ENCODE measurements at regions not wholly inside any gene's neighbourhood (a gene's known extent, or its start where the extent isn't known, plus 50 kb on each side); places are given as distances from the start of the nearest gene placed in this dataset.

- Histone ChIP-seq H3F3A (ENCODE audit: insufficient read depth, low read length) (no peaks in the 10 kb centered on the region), H4K20me1 (ENCODE audit: insufficient read depth, low read length) (no peaks in the 10 kb centered on the region), H3K4me1 (ENCODE audit: low read length) (no peaks in the 10 kb centered on the region), H3K9me3 (replicated peaks; ENCODE audit: insufficient read depth, low read length) (no peaks in the 10 kb centered on the region), H2AFZ (ENCODE audit: low read length) (no peak overlapping the region), H3K9me2 (replicated peaks; ENCODE audit: insufficient read depth, low read length) (no peaks in the 10 kb centered on the region), H3K4me3 (ENCODE audit: low read length) (no peak overlapping the region), H3K9ac (ENCODE audit: low read length) (no peak overlapping the region), H3K36me3 (replicated peaks; ENCODE audit: insufficient read depth, low read length) (no peaks in the 10 kb centered on the region), H3K79me2 (ENCODE audit: low read length) (no peaks in the 10 kb centered on the region), H3K27ac (ENCODE audit: low read length) (no peak overlapping the region), H3K4me2 (ENCODE audit: low read depth, low read length) (no peak overlapping the region), H3K27me3 (replicated peaks; ENCODE audit: insufficient read depth, low read length) (no peaks in the 10 kb centered on the region)
- TF ChIP-seq EZH2 (optimal IDR thresholded peaks at IDR 0.05; ENCODE audit: low read depth, low read length) (no peak), EZH2phosphoT487 (IDR thresholded peaks at IDR 0.05; ENCODE audit: low read length) (no peak)
- TF ChIP-seq, protein P1, sequence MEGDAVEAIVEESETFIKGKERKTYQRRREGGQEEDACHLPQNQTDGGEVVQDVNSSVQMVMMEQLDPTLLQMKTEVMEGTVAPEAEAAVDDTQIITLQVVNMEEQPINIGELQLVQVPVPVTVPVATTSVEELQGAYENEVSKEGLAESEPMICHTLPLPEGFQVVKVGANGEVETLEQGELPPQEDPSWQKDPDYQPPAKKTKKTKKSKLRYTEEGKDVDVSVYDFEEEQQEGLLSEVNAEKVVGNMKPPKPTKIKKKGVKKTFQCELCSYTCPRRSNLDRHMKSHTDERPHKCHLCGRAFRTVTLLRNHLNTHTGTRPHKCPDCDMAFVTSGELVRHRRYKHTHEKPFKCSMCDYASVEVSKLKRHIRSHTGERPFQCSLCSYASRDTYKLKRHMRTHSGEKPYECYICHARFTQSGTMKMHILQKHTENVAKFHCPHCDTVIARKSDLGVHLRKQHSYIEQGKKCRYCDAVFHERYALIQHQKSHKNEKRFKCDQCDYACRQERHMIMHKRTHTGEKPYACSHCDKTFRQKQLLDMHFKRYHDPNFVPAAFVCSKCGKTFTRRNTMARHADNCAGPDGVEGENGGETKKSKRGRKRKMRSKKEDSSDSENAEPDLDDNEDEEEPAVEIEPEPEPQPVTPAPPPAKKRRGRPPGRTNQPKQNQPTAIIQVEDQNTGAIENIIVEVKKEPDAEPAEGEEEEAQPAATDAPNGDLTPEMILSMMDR (IDR thresholded peaks at IDR 0.05; ENCODE audit: low read length) = no peak
- no peak for DNase-seq
Measured at GRCh38 chr2:81436256-81436655, 1131.7 kb upstream of the LRRTM1 start.

GRCh38 chr2:81412681-81413080 lies 1108.1 kb upstream of the LRRTM1 start:
- no peak overlapping the region for H3K9ac ChIP-seq (ENCODE audit: low read length)
- H3F3A ChIP-seq (ENCODE audit: insufficient read depth, low read length) = no peaks in the 10 kb centered on the region
- H3K4me2 ChIP-seq (ENCODE audit: low read depth, low read length) = no peak overlapping the region
- no peak overlapping the region for H2AFZ ChIP-seq (ENCODE audit: low read length)
- H3K79me2 ChIP-seq (ENCODE audit: low read length) = no peaks in the 10 kb centered on the region
- TF ChIP-seq EZH2 (optimal IDR thresholded peaks at IDR 0.05; ENCODE audit: low read depth, low read length) = no peak
- TF ChIP-seq, protein P1 (IDR thresholded peaks at IDR 0.05; ENCODE audit: low read length) = no peak
- TF ChIP-seq EZH2phosphoT487 (IDR thresholded peaks at IDR 0.05; ENCODE audit: low read length) = no peak
- H3K4me1 ChIP-seq (ENCODE audit: low read length) = no peaks in the 10 kb centered on the region
- no peak overlapping the region for H3K4me3 ChIP-seq (ENCODE audit: low read length)
- no peaks in the 10 kb centered on the region for H3K36me3 ChIP-seq (replicated peaks; ENCODE audit: insufficient read depth, low read length)
- DNase-seq = no peak
- H3K27me3 ChIP-seq (replicated peaks; ENCODE audit: insufficient read depth, low read length) = no peaks in the 10 kb centered on the region
- no peaks in the 10 kb centered on the region for H3K9me2 ChIP-seq (replicated peaks; ENCODE audit: insufficient read depth, low read length)
- H3K9me3 ChIP-seq (replicated peaks; ENCODE audit: insufficient read depth, low read length) = no peaks in the 10 kb centered on the region
- no peak overlapping the region for H3K27ac ChIP-seq (ENCODE audit: low read length)
- H4K20me1 ChIP-seq (ENCODE audit: insufficient read depth, low read length) = no peaks in the 10 kb centered on the region

DNA sequence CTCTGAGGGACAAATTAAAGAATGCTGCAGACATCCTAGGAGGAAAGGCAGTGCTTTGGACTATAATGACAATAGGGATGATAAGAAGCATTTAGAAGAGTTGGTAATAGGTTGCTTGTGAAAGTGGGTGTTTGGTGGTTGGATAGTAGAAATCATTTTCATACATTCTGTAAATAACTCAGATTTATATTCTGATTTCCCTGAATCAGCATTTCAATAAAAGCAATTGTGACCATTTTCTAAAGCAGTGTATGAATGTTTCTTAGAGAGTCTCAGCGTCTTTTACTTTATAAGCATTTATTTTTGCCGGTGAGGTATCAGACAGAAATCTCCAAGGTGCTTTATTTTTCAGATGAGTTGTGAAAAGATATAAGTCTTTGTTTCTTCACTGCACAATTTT lies 1099.0 kb upstream of the LRRTM1 start:
- H3K9me3 ChIP-seq (replicated peaks; ENCODE audit: insufficient read depth, low read length) = no peaks in the 10 kb centered on the region
- no peak overlapping the region for H3K9ac ChIP-seq (ENCODE audit: low read length)
- H4K20me1 ChIP-seq (ENCODE audit: insufficient read depth, low read length) = no peaks in the 10 kb centered on the region
- no peak overlapping the region for H3K27ac ChIP-seq (ENCODE audit: low read length)
- no peak overlapping the region for H3K4me3 ChIP-seq (ENCODE audit: low read length)
- no peaks in the 10 kb centered on the region for H3K27me3 ChIP-seq (replicated peaks; ENCODE audit: insufficient read depth, low read length)
- no peaks in the 10 kb centered on the region for H3F3A ChIP-seq (ENCODE audit: insufficient read depth, low read length)
- H3K36me3 ChIP-seq (replicated peaks; ENCODE audit: insufficient read depth, low read length) = no peaks in the 10 kb centered on the region
- no peaks in the 10 kb centered on the region for H3K9me2 ChIP-seq (replicated peaks; ENCODE audit: insufficient read depth, low read length)
- H3K4me1 ChIP-seq (ENCODE audit: low read length) = no peaks in the 10 kb centered on the region
- TF ChIP-seq, protein P1 (IDR thresholded peaks at IDR 0.05; ENCODE audit: low read length) = no peak
- TF ChIP-seq EZH2phosphoT487 (IDR thresholded peaks at IDR 0.05; ENCODE audit: low read length) (no peak), EZH2 (optimal IDR thresholded peaks at IDR 0.05; ENCODE audit: low read depth, low read length) (no peak)
- H2AFZ ChIP-seq (ENCODE audit: low read length) = no peak overlapping the region
- DNase-seq = no peak
- H3K79me2 ChIP-seq (ENCODE audit: low read length) = no peaks in the 10 kb centered on the region
- H3K4me2 ChIP-seq (ENCODE audit: low read depth, low read length) = no peak overlapping the region
